NCI-H510A treated with DMSO at 0.1 percent for 48 hours (cell line): ENCODE measurements at regions not wholly inside any gene's neighbourhood (a gene's known extent, or its start where the extent isn't known, plus 50 kb on each side); places are given as distances from the start of the nearest gene placed in this dataset.

Experiments used
- DNase-seq: peaks from one replicate; lab custom pipeline; 2025; lab: John Stamatoyannopoulos, UW

- DNase-seq = no peak
Observed at GRCh38 chr10:78481842-78482241, 448.2 kb downstream of the RPS24 start.

- DNase-seq = no peak
Observed at GRCh38 chr10:78483641-78484040, 450.0 kb downstream of the RPS24 start.

- DNase-seq = no peak
Observed at GRCh38 chr10:78489034-78489433, 455.4 kb downstream of the RPS24 start.

GRCh38 chr10:78491812-78492211, 458.1 kb downstream of the RPS24 start:
- no peak for DNase-seq

- DNase-seq = no peak
Observed at GRCh38 chr10:78492424-78492823, 458.8 kb downstream of the RPS24 start.

- DNase-seq = no peak
Observed at GRCh38 chr10:78494179-78494578, 460.5 kb downstream of the RPS24 start.

- DNase-seq = no peak
Observed at GRCh38 chr10:78502210-78502936, 468.7 kb downstream of the RPS24 start.

- no peak for DNase-seq
Observed at GRCh38 chr10:78504181-78504580, 470.5 kb downstream of the RPS24 start.

- no peak for DNase-seq
Observed at GRCh38 chr10:78505657-78506056, 472.0 kb downstream of the RPS24 start.

GRCh38 chr10:78506614-78507013, 473.0 kb downstream of the RPS24 start:
- no peak for DNase-seq

- DNase-seq = no peak
Observed at GRCh38 chr10:78507510-78508160, 474.0 kb downstream of the RPS24 start.

GRCh38 chr10:78508955-78509748, 475.5 kb downstream of the RPS24 start:
- DNase-seq = no peak

- DNase-seq = no peak
Observed at GRCh38 chr10:78510566-78511323, 477.1 kb downstream of the RPS24 start.

GRCh38 chr10:78511324-78512204, 477.9 kb downstream of the RPS24 start:
- no peak for DNase-seq

GRCh38 chr10:78512205-78512550, 478.5 kb downstream of the RPS24 start:
- no peak for DNase-seq

- DNase-seq = no peak
Observed at GRCh38 chr10:78513330-78513729, 479.7 kb downstream of the RPS24 start.

- DNase-seq = no peak
Observed at GRCh38 chr10:78513986-78514385, 480.3 kb downstream of the RPS24 start.

- no peak for DNase-seq
Observed at GRCh38 chr10:78514459-78514858, 480.8 kb downstream of the RPS24 start.

GRCh38 chr10:78515038-78515872, 481.6 kb downstream of the RPS24 start:
- DNase-seq = no peak

GRCh38 chr10:78515873-78516153, 482.1 kb downstream of the RPS24 start:
- no peak for DNase-seq

- no peak for DNase-seq
Observed at GRCh38 chr10:78516236-78516635, 482.6 kb downstream of the RPS24 start.
